Adrenal gland (tissue), 5 donors: ENCODE measurements at regions not wholly inside any gene's neighbourhood (a gene's known extent, or its start where the extent isn't known, plus 50 kb on each side); places are given as distances from the start of the nearest gene placed in this dataset.

Experiments used
- CTCF ChIP-seq, 6 experiments: fragments of 450-650 bp in 4 of 6; fragments of 200-600 bp in 2 of 6; sonication (generic) in 1 of 6; IDR thresholded peaks; 1 replicate in 5 of 6; 2 replicates in 1 of 6; pipeline versions ENCODE4 v1.5.1 to v1.8.0; 2016 to 2021; ENCODE audit warnings: antibody characterized with exemption in 6 of 6, mild to moderate bottlenecking in 2 of 6, moderate library complexity in 1 of 6
- POLR2A ChIP-seq, 2 donors: fragments of 450-650 bp; IDR thresholded peaks; one replicate each; pipeline ENCODE4 v1.6.1; 2017; ENCODE audit warnings: antibody characterized with exemption in 2 of 2, mild to moderate bottlenecking in 2 of 2, moderate library complexity in 1 of 2
- donor health status: DM: no; HTN: no; CAD: no.

DNA sequence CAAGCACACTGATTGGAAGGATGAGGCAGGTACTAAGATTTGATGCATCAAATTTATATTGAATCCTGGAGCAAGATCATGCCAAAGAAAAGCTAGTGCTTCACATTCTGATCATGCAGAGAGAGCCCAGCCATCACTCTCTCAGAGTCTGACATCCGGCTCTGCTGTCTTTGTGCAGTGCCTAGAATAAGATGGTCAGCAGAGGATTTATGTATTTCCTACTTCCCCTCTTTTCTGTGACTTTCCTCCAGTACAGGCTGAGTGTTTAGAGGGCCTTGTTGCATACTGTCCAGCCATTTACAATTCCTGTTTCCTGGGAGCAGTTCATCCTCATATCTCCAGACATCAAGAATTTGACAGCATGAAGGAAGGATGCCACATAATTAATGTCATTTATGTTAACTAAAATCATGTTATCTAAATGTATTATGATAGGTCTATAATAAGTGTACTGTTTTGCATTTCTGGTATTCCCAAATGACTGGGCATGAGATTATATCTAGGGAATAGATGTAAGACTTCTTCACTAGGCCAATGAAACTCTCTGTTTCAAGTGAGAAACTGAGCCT is 167.6 kb downstream of the EPM2A start:
- TF ChIP-seq CTCF (IDR thresholded peaks at IDR 0.05) (no peak), POLR2A (IDR thresholded peaks at IDR 0.05) (no peak)
